GM18909 (cell line): ENCODE measurements at regions not wholly inside any gene's neighbourhood (a gene's known extent, or its start where the extent isn't known, plus 50 kb on each side); places are given as distances from the start of the nearest gene placed in this dataset.
"Not testable (repeated sequence)": the region's sequence is repeated elsewhere in the genome, so short reads cannot be mapped to it uniquely, and the experiment has no call there.

Experiments used
- ATAC-seq: cut with Tn5 transposase; IDR thresholded peaks from one replicate; pipeline ENCODE4 v1.9.1; 2021; ENCODE audit warnings: mild to moderate bottlenecking; ENCODE audit not compliant: unreplicated experiment, poor library complexity

DNA sequence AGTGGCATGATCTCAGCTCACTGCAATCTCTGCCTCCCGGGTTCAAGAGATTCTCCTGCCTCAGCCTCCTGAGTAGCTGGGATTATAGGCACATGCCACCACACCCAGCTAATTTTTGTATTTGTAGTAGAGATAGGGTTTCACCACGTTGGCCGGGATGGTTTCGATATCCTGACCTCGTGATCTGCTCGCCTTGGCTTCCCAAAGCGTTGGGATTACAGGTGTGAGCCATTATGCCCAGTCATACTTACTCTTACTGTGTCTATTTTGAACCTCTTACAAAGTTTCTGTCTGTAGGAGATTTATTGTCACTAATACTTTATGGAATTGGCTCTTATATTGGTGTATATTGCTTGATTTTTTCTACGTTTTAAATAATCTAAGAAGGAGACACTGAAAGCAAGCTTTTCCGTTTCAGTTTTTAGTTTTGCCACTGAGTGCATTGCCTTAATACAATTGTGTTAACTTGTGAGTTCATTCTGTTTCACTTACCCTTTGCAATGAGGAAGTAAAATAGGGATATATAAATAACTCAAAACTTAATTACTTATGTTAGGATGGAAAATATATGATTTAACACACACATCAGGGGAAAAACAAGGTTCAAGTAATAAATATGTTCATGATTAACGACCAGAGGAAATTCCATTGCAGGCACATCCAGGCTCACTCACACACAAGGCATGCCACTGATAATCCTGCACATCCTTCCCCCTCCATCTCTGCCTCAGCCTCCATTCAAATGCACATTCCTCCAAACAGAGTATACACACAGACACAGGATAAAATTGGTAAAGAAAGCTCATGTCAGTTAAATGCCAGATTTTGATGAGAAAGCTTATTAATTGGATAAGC lies 279.3 kb upstream of the RASGRP1 start:
- ATAC-seq, result no peak

GRCh38 chr15:38844736-38845135 lies 280.1 kb upstream of the RASGRP1 start:
- ATAC-seq, result no peak

DNA sequence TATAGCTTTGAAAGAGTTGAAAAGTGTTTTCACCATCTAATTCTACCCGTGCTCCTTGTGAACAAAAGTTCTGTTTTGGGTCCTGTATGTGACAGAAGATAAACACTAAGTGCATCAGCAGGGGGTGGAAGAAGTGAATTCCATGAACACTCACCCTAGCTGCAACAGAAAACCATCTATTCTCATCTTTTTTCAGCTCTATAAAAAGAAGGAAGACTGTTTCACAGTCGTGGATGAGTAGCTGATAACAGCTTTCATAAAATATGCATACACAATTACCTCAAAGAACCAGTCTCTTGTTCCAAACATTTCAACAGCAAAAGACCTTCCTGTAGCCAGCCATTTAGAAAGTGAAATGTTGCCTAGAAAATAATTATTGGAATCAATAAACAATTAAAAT lies 281.7 kb upstream of the RASGRP1 start:
- no peak for ATAC-seq

- ATAC-seq, result no peak
These were observed 283.1 kb upstream of the RASGRP1 start for GRCh38 chr15:38847666-38848065.

GRCh38 chr15:38849046-38849445 lies 284.4 kb upstream of the RASGRP1 start:
- no peak for ATAC-seq

DNA sequence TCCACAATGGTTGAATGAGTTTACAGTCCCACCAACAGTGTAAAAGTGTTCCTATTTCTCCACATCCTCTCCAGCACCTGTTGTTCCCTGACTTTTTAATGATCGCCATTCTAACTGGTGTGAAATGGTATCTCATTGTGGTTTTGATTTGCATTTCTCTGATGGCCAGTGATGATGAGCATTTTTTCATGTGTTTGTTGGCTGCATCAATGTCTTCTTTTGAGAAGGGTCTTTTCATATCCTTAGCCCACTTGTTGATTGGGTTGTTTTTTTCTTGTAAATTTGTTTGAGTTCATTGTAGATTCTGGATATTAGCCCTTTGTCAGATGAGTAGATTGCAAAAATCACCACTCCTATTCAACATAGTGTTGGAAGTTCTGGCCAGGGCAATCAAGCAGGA lies 287.6 kb upstream of the RASGRP1 start:
- not testable (repeated sequence) for ATAC-seq

DNA sequence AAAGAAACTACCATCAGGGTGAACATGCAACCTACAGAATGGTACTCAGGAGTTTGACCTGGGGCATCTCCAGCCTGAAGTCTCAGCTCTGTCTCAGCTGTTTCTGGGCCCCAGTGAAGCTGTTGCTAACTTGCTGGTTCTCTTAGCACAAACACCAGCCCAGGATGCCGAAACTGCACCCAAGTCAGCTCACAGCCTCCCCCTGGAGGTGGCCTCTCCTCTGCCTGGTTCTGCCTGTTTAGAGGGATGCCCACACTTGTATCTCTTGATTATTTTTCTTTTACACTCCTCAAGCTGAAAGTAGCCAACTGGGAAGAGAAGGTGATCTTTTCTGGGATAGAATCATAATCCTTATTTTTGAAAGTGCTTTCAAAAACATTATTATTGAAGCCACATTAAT lies 289.0 kb upstream of the RASGRP1 start:
- ATAC-seq, result no peak

- no peak for ATAC-seq
These were observed 289.9 kb upstream of the RASGRP1 start for GRCh38 chr15:38854506-38854905.

- ATAC-seq, result no peak
These were observed 293.2 kb upstream of the RASGRP1 start for GRCh38 chr15:38857814-38858213.

DNA sequence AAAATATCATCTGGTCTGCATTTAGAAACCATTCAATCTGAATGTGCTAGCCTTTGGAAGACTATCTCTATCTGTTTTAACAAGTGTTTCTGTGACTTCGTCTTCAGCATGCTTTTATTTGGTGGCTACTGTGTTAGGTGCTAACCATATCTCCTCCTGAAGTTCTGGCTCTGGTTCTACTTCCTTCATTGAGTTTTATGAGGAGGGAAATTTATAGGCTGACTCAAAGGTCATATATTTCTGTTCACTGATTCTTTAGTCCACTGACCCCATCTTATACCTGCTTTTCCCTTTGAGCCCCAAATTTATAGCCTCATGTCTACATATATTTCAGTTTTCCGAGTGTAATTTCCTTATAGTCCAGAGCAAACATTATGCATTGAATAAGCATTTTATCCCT lies 295.0 kb upstream of the RASGRP1 start:
- no peak for ATAC-seq

GRCh38 chr15:38860253-38860652 lies 295.6 kb upstream of the RASGRP1 start:
- no peak for ATAC-seq

GRCh38 chr15:38860674-38861073 lies 296.1 kb upstream of the RASGRP1 start:
- no peak for ATAC-seq

DNA sequence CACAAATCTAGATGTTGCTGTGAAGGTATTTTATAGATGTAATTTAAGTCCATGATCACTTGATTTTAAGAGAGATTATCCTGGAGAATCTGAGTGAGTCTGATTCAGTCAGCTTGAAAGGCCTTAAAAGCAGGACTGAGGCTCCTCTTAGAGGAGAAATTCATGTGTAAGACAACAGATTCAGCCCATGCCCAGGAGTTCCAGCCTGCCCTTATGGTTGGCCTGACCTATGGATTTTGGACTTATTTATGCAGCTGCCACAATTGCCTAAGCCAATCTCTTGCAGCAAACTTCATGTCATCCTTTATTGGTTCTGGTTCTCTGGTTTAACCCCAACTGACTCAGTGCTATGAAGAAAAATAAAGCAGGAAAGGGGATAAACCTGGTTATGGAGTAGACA lies 296.5 kb upstream of the RASGRP1 start:
- ATAC-seq, result no peak

DNA sequence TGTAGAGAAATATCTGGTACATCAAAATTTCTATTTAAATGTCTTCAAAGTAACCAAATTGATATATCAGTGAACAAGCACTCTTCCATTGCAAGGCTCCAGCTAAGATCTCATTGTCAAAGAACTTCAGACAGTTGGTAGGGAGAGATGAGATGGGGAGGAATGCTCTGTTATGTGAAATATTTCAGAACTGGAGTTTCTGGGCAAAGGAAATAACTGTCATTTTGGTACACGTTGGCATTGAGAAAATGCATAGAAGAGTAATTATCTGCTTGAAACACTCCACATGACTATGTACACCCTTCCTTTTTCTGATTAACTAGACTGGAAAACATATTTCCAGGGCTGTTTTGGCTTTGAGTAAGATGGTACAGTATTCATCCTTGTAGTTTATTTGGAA lies 297.5 kb upstream of the RASGRP1 start:
- ATAC-seq, result no peak

DNA sequence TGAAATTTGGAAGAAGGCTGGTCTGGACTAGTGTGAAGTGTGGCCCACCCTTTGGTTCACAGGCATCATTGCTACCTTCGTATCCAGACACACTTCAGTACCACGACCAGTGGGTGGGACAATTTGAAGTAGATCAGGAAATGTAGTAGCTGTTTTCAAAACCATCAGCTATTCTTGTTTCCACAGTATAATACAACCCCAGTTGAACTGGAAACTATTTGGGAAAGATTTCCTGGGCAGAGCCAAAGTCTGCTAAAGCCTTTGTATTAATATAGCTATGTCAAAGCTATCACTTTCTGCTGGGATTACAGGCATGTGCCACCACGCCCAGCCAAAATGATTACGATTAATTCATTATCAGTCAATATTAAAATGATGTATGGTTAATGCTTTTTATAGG lies 298.8 kb upstream of the RASGRP1 start:
- no peak for ATAC-seq

GRCh38 chr15:38864122-38864521 lies 299.5 kb upstream of the RASGRP1 start:
- no peak for ATAC-seq

- ATAC-seq, result no peak
These were observed 300.4 kb upstream of the RASGRP1 start for GRCh38 chr15:38864827-38865581.

DNA sequence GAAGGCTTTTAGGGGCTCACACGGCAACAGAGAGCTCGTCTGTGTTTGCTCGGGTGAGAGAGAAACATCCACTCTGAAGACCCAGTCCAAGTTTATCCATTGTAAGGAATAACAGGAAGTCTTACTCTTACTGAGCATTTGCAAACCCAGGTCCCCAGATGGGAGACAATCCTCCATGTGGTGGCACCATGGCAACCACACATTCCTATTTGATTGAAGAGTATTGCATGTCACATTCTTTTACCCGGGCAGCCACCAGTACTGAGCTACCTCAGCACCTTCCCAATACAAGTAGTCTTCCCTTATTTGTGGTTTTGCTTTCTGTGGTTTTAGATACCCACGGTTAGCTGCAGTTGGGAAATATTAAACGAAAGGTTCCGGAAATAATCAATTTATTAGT lies 302.9 kb upstream of the RASGRP1 start:
- no peak for ATAC-seq

DNA sequence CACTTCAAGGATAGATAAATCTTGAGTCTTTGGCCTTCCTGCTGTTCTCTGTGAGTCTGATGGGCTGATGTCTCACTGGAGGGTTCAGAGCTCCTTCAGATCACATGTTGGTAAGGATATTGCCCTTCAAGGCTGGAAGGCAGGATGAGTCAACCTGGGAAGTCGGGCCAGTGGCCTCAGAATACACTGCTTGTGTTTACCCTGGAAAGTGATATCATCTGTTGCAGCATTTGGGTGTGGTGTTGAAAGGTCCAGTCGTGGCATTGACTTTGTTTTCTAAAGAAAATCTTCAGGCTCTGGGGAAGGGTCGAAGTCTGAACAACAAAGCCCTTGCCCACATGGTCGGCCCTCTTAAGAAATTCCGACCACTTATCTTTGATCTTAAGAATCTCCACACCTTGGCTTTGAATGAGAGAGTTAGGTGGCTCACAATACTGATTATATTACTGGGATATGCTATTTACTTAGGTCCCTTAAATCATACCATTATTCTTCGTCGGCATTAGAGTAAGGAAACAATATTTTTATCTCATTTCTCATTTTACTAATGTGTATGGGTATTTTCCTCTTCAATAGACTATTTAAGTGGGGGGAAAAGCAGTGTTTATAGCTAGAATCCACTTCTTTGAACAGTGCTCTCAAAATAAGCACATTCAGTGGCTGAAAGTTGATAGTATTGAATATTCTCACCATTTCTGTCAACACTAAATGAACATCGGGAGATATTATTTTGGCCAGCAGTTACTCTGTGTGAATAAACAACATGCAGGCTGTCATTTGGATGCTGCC lies 303.9 kb upstream of the RASGRP1 start:
- no peak for ATAC-seq

- no peak for ATAC-seq
These were observed 307.0 kb upstream of the RASGRP1 start for GRCh38 chr15:38871638-38872037.

- no peak for ATAC-seq
These were observed 308.1 kb upstream of the RASGRP1 start for GRCh38 chr15:38872732-38873131.
